PFSK-1 (cell line): ENCODE measurements at regions not wholly inside any gene's neighbourhood (a gene's known extent, or its start where the extent isn't known, plus 50 kb on each side); places are given as distances from the start of the nearest gene placed in this dataset.

Experiments used
- FOXP2 ChIP-seq: optimal IDR thresholded peaks from 2 replicates; pipeline ENCODE3; 2011; ENCODE audit warnings: borderline replicate concordance, control low read depth, inconsistent platforms; ENCODE audit not compliant: insufficient read depth; ENCODE audit errors: extremely low read length, extremely low read depth
- POLR2AphosphoS5 ChIP-seq: IDR thresholded peaks from 2 replicates; pipeline ENCODE4 v1.6.1; 2012; ENCODE audit warnings: low read depth, mild to moderate bottlenecking, control low read depth, low read length, moderate library complexity
- SIN3A ChIP-seq: IDR thresholded peaks from 2 replicates; pipeline ENCODE4 v1.6.1; 2012; ENCODE audit warnings: mild to moderate bottlenecking, low read length, moderate library complexity, borderline replicate concordance; ENCODE audit not compliant: insufficient read depth

DNA sequence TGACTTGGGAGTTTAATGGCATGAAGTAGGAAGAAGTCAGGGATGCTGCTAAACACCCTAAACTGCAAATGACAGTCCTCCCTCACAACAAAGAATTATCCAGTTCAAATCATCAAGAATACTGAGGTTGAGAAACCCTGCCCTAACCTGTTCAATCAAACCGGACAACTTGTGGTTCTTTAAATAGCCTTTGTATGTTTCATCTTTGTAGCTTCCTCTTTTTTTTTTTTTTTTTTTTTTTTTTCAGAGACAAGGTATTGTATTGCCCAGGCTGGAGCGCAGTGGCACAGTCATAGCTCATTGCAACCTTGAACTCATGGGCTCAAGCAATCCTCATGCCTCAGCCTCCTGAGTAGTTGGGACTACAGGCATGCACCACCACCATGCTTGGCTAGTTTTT, 52.5 kb upstream of the TTC29 start:
- TF ChIP-seq POLR2AphosphoS5: no peak
- TF ChIP-seq FOXP2: no peak
- no peak for TF ChIP-seq SIN3A
